GM21737 (cell line): ENCODE measurements at regions not wholly inside any gene's neighbourhood (a gene's known extent, or its start where the extent isn't known, plus 50 kb on each side); places are given as distances from the start of the nearest gene placed in this dataset.

ENCODE experiments used
- ATAC-seq: cut with Tn5 transposase; IDR thresholded peaks from one replicate; pipeline ENCODE4 v1.9.1; 2021; ENCODE audit warnings: mild to moderate bottlenecking, moderate library complexity; ENCODE audit not compliant: unreplicated experiment

DNA sequence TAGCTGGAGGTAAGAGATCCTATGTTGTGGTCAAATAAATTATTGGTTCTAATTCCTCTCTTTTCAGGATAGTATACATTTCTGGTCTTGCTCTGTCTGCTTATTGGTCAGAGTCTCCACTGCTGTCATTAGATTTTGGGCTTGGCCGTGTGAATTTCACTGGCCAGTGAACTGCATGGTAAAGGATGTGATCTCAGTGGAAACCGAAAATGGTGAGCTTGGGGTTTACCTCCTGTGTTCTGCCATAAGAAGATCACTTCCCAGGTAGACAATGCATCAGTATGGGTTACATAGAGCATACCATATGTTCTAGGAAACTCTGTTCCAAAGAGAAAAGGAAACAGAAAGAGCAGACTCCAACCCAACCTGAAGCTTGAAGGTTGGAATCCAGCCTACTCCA is 1123.3 kb upstream of the B3GALT2 start:
- ATAC-seq: no peak

DNA sequence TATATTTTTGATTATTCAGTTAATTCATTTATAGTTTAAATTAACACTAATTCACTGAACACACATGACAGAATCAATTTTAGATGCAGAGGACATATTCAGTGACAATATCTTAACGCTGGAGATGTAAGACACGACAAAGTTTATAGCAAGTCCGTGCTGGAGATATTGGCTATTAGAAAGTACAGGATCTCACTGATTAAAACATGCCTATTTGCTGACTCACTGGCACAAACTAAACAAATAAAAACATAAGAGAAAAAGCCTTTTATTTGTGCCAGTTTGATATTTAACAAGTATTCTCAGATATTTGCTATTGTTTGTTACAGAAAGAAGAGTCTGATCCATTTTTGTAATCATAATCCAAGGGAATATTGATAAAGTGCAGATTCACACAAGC is 1122.9 kb upstream of the B3GALT2 start:
- no peak for ATAC-seq

DNA sequence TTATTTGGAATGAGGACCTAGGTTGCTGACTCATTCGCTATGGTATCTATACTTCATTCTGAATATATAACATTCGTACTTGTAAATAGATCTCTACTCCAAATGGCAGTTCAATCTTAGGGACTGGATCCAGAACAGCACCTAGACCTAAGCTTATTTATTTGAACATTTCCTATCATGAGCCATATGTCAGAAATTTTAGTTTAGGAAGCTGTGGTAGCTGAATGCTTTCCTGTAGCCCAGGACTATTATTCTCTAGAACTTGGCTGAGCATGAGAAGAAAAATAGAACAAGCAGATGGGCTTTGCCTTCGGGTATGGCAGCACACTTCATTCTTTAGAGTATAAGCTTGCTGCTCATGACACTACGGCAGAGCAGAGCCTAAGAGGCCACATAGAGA is 1114.4 kb upstream of the B3GALT2 start:
- ATAC-seq: no peak

DNA sequence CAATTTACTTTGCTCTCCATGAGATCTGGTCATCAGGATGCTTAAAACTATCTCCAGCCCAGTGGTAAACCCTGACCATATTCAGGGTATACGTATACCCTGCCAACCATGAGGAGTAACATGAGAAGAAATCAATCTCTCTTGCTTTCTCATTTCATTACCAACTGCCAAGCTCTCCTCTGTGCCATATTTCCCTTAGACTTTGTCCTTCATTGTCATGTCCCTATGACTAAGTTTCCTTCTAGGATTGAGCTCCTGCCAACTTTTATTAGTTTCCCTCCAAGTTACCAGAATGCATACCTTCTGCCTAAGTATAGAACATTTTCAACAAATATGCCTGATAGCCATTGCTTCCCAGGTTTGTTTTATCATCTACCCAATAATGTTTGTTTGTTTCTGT is 1113.9 kb upstream of the B3GALT2 start:
- no peak for ATAC-seq

DNA sequence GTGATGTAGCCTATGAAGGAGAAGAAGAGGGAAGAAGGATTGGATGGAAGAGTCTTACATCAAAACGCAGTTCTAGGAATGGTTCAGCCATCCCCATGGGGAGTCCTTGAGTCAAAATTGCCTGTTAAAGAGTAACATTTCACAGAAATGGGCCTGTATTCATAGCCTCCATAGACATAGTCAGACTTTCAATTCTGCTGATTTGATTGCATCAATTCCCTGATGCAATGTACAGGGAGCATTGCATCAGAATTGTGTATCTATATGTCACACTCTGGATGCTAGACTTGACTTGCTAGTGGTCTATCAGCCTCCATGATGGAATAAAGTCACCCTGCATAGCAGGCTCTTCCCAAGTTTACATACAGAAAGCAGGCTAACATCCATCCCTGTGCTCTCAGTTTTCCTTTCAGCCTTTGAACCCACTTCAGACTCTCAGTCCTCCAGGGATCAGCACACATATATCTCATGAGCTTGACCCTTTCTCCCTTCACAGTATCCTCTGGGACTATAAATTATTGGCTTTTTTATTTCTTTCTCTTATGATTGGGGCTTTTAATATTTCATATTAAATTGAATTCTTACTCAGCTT is 1111.7 kb upstream of the B3GALT2 start:
- ATAC-seq: no peak

DNA sequence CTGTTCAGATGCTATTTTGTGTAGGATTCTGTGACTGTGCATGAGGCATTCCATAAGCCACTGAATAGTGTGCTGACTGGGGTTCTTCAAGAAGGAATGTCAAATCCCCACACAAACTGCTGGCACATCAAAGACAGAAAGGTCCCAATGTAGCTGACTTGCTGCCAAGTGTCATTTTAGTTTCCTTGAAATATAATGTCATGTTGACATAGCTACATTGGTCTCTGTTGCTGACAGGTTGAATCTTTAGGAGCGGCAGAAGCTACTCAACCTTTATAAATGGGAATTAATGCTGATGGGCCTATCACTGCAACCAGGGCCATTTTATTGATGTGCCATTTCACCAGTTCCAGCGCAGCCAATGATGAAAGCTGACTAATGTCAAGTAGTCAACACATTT is 1110.7 kb upstream of the B3GALT2 start:
- no peak for ATAC-seq

DNA sequence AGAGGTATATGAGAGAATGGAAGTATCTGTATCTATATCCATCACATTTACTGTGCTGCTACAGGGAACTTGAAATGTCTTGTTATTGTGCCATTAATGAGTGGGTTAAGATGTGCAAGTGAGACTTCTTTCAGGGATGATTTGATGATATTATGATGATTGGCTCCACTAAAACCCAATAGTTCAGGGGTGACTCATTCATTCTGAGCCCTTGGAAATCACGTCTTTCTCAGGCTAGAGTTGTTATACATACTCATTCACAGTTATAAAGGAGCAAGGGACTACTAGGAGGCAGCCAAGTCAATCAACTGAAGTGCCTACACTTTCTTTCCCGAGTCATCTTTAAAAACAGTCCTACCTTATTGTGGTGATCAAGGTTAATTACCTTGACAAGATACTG is 1109.8 kb upstream of the B3GALT2 start:
- no peak for ATAC-seq

DNA sequence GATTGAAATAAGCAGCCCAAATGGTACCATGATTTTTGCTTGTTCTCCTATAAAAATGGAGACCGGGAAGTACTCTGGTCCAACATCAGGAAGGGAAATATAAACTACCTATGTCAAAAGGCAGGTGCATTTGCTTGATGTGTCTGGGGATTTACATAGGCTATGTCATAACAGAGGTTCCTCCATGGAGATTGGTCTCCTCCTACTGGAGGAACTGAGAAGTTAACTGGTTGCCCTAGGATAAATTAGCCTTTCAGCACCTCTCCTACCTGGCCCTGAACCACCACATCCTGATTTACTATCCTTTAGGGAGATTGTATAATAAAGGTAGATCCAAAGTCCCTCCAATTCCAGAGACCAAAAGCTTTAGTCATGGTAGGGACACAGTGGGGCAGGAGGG is 1109.3 kb upstream of the B3GALT2 start:
- ATAC-seq: peak; percentile 90

DNA sequence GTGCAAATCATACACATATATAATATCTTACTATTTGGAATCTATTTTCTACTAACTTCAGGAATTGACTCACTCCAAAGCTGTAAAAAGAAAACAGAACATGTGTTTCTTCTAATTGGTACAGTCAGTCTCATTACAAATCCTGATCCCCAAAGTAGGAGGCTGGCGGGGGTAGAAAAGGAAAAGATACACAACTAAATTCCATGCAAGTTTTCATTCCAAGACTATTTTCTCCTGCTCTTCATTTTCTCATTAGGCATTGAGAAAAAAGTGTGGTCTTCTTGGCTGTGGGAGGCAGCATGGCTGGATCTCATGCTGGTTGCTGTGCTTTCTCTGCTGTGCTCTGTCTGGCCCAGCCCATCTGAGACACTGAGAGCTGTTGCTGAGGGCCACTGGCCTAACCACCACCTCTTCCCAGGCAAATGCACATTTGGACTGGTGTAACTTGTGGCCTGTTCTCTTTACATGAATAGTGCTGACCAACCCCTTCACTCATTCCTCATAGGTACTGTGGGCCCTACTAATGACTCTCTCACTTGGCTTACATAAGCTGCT is 1107.5 kb upstream of the B3GALT2 start:
- no peak for ATAC-seq

DNA sequence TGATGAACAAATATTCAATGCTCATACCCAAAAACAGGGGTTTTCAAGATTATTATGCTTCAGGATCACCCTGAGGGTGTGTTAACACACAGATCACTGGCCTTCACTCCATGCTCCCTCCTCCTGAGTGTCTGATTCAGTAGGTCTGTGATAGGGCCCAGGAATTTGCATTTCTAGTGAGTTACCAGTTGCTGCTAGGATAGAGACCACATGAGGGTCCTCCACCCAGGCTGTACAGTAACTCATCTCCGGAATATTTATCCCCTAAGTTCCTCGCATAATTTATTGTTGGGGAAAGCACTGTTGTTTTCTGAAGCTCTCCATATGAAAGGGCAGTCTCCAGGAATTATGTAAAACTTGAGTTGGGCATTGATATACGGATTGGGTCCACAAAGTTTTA is 1106.6 kb upstream of the B3GALT2 start:
- ATAC-seq: no peak

DNA sequence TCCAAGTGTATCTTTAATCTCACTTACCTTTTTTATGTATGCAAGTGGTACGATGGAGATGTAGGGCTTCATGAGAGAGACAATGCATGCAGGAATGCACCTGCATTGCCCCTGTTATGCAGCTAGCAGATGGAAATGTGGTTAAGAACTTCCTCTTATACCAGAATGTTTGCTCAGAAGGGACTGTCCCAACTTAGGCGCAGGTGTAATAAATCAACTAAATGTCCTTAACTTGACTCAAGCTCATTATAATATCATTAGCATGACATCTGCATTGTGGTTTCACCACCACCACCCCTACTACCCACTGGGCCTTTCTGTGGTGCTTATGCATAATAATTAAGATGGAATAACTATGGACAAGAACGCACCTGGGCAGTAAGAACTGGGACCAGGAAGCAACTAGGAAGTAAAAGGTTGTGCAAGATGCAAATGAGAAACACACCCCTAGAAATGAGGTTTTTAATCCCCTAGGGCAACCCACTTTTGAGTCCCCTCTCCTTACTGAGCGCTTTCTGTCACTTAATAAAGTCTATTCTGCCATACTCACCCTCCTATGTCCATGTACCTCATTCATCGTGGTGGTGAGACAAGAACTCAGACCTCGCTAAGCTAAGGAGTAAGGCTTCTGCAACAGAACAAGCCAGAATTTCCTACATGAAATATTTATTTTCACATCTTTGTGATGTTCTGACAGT is 1103.3 kb upstream of the B3GALT2 start:
- peak; percentile 96 for ATAC-seq

DNA sequence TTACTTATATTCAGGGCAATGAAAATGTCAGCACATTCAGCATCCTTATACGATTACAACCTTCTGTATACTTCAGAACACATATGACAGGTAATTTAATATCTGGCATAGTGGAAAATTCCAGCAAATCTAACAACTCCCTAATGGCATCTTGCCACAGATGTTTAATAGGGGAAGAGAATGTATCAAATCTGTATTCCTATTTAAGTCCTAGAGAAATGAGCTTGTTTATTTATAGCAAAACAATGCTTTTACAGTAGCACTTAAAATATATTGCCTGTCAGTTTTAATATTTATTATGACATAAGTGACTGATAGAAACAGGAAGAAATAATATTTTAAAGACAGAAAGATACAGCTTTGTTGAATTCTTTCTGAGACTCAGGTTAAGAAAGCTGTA is 1101.8 kb upstream of the B3GALT2 start:
- no peak for ATAC-seq

DNA sequence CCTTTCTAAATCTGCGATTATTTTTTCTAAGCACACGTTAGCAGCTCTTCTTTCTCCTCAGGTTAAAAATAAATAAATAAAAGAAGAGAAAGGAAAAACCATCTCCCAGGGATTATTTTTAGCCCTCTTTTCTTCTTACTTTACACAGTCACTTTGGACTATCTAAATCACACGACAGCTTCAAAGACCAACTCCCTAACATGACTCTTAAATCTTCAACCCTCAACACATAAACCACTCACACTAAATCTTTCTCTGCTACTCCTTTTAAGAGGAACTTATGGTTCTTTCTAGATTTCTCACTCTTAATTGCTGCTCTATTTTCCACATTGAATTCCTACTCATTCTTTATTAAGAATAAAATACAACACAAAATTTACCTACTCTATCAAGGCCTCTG is 1095.0 kb upstream of the B3GALT2 start:
- ATAC-seq: no peak

DNA sequence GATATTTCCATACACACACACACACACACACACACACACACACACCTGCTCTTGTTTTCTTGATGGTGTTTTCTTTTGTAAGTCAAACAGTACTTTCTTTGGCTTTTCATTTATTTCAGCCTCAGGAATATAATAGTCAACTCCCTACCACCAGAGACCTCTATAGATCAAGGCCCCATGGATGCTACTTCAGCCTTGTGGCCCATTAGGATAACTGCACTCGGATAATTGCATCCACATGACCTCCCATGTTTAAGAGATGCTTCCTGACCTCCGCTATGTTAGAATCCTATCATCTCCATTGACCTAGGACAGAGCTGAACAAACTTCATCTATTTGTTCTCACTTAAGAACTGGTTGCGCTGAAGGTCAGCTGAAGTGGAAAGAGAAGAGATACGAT is 1094.0 kb upstream of the B3GALT2 start:
- no peak for ATAC-seq

DNA sequence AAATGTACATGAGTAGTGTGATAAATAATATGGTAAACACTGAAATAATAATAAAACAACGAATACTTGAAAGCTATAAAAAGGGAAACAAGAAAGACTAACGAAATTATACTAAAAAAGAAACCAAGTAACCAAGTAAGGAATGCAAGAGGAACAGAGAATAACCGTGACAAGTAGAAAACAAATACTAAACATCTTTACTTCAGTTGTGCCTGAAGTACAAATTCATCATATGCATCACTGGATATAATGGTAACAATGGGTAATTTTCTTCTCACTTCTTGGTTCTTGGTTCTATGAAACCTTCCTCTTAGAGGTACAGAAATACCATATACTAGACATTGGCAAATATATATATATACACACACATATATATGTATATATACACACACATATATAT is 1093.6 kb upstream of the B3GALT2 start:
- peak; percentile 61 for ATAC-seq

DNA sequence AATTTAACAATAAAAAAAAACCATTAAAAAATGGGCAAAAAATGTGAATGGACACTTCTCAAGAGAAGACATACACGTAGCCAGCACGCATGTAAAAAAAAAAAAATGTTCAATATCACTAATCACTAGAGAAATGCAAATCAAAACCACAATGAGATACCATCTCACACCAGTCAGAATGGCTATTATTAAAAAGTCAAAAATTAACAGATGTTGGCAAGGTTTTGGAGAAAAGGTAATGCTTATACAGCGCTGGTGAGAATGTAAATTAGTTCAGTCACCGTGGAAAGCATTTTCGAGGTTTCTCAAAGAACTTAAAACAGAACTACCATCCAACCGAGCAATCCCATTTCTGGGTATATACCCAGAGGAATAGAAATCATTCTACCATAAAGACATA is 1091.5 kb upstream of the B3GALT2 start:
- ATAC-seq: peak; percentile 76

DNA sequence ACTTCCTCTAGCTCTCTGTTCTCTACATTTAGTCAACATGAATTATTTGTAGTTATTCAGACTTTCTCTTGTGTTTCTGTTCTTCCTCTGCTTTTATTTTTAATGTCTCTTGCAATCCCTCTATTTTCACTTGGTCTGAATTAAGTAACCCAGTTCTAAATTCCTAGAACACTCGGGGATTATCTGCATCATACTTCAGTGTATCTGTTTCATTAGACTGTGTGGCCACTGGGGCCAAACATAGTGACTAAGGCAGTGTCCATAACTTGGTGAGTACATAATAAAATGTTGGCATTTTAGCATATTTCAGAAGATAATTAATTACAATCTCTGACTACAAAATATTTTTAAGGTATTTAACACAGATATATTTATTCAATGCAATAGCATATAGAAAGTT is 1087.2 kb upstream of the B3GALT2 start:
- ATAC-seq: no peak

DNA sequence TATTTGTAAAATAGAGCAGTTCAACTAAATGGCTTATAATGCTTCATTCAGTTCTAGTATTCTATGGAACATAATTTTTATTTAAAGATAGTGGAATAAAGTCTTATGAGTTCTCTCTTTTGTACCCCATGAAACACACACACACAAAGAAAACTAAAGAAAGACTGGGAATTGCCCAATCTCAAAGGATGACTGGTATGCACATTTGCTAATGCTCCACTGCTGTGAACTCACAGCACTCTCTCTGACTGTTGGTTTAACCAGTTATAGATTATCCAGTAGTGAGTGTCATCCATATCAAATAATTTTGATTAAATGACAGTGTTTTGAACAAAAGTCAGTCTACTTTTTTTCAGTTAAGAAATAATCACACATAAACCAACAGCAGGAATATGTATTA is 1082.4 kb upstream of the B3GALT2 start:
- ATAC-seq: no peak

DNA sequence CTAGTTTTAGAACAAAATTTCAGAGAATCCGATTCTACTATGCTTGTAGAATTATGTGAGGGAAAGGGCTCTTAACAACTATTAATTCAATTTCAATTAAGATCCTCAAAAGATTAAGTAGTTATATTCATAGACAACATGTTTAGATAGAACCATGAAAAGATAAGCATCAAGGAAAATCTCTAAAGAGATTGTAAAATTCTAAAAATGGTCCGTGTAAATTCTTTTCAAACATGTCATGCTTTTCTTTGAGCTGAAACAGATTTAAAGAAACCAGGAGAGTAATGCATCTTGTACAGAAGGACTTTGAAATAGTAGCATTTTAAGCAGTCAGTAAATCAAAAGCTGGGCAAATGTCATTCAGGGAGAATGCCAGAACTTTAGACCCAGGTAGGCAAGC is 1080.6 kb upstream of the B3GALT2 start:
- ATAC-seq: no peak

DNA sequence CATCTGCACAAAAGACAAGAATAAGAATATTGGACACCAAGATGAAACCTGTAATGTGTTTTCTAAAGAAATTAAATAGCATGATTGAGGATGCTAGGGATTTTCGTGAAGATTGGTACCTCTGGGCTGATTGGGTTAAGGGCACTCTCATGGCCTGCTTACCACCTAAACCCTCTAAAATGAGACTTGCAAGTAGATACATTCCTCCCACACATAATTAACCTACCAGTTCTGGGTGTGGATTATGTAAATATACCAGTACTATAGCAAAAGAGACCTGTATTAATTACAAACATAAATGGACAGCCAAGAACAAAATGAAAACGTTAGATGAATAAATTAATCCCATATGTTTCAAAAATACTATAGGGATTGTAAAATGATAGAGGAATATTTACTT is 1069.6 kb upstream of the B3GALT2 start:
- ATAC-seq: no peak

DNA sequence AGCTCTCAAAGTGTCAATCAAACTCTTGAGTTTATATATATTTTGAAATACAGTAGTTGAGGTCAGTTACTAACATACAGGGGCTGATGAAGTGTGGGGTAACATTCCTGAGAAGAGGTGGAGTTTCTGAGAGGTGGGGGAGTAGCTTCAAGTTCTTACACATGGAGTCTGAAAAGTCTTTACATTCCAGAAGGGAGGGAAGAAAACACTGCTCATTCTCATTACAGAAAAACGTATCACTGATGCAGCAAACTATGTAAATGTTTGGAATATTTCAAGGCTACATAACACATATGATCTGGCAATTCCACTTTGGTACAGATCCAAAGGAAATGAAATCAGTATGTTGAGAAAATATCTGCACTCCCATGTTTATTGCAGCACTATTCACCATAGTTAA is 1065.8 kb upstream of the B3GALT2 start:
- ATAC-seq: no peak

DNA sequence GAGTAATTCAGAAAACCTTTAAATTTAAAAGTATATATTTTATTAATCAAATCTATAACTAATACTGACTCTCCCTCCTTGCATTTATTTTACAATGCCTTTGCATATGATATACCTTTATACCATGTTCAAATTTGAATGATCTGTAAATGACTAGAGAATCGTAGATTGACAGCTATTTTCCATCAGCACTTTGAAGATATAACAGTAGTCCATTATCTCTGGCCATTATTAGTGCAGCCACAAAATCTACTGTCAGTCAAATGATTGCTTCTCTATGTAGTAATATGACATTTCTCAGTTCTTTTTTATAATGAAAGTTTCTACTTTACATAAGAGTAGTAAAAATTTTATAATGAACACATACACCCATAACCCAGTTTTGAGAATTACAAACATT is 1054.8 kb upstream of the B3GALT2 start:
- ATAC-seq: no peak

DNA sequence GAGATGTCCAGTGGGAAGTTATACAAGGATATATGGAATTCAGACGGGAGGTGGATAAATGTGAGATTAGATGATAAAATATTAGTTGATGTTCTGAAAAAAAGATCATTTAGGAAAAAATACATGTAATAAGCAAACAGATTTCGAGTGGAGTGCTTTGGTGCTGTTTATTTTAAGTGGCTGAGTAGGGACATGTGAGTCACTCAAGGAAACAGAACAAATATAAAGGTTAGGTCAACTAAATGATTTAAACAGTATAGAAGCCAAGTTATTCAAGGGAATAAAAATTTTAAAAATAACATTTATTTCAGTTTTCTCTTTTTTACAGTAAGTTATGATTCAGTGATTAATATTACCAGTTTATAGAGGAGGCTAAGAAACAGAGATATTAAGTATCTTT is 1046.7 kb upstream of the B3GALT2 start:
- ATAC-seq: no peak
